ENCODE measurements at regions not wholly inside any gene's neighbourhood (a gene's known extent, or its start where the extent isn't known, plus 50 kb on each side); places are given as distances from the start of the nearest gene placed in this dataset.
"Not testable (repeated sequence)": the region's sequence is repeated elsewhere in the genome, so short reads cannot be mapped to it uniquely, and the experiment has no call there.

- intact Hi-C loops (cut with DNase I): no loop called here
- no peak for DNase-seq (ENCODE audit: low spot score)
- ATAC-seq: no peak
Observed at GRCh38 chr7:81277691-81278090, 358.8 kb upstream of the SEMA3C start.

- intact Hi-C loops (cut with DNase I): no loop called here
- ATAC-seq: no peak
- DNase-seq (ENCODE audit: low spot score): no peak
Observed at GRCh38 chr7:81273601-81274397, 354.9 kb upstream of the SEMA3C start.

GRCh38 chr7:81272176-81272575 lies 353.3 kb upstream of the SEMA3C start:
- ATAC-seq (no peak), DNase-seq (ENCODE audit: low spot score) (no peak)
- intact Hi-C loops (cut with DNase I): no loop called here

GRCh38 chr7:81268551-81268950 lies 349.7 kb upstream of the SEMA3C start:
- peak; percentile 62 for ATAC-seq
- DNase-seq (ENCODE audit: low spot score): no peak
- intact Hi-C loops (cut with DNase I): no loop called here

GRCh38 chr7:81267508-81267907 lies 348.7 kb upstream of the SEMA3C start:
- intact Hi-C loops (cut with DNase I): no loop called here
- ATAC-seq (peak; percentile 65), DNase-seq (ENCODE audit: low spot score) (no peak)

- no peak for ATAC-seq
- no peak for DNase-seq (ENCODE audit: low spot score)
- intact Hi-C loops (cut with DNase I): no loop called here
Observed at GRCh38 chr7:81264116-81264515, 345.3 kb upstream of the SEMA3C start.

- intact Hi-C loops (cut with DNase I): no loop called here
- no peak for DNase-seq (ENCODE audit: low spot score)
- ATAC-seq: no peak
Observed at GRCh38 chr7:81260152-81260551, 341.3 kb upstream of the SEMA3C start.

GRCh38 chr7:81256991-81257390 lies 338.1 kb upstream of the SEMA3C start:
- ATAC-seq (peak; percentile 72), DNase-seq (ENCODE audit: low spot score) (no peak)
- intact Hi-C loops (cut with DNase I): no loop called here

- DNase-seq (ENCODE audit: low spot score) (no peak), ATAC-seq (no peak)
- intact Hi-C loops (cut with DNase I): no loop called here
Observed at GRCh38 chr7:81248420-81248819, 329.6 kb upstream of the SEMA3C start.

- intact Hi-C loops (cut with DNase I); ATAC-seq; DNase-seq (ENCODE audit: low spot score): not testable (repeated sequence)
Observed at GRCh38 chr7:81247364-81247763, 328.5 kb upstream of the SEMA3C start.

- ATAC-seq: no peak
- no peak for DNase-seq (ENCODE audit: low spot score)
- intact Hi-C loops (cut with DNase I): no loop called here
Observed at GRCh38 chr7:81245353-81245752, 326.5 kb upstream of the SEMA3C start.

GRCh38 chr7:81244224-81244623 lies 325.4 kb upstream of the SEMA3C start:
- ATAC-seq: no peak
- intact Hi-C loops (cut with DNase I): no loop called here

GRCh38 chr7:81236560-81236959 lies 317.7 kb upstream of the SEMA3C start:
- ATAC-seq (no peak), DNase-seq (ENCODE audit: low spot score) (no peak)
- intact Hi-C loops (cut with DNase I): no loop called here

More at GRCh38 chr7:81244224-81244623, 325.4 kb upstream of the SEMA3C start:
- DNase-seq (ENCODE audit: low spot score): no peak

GRCh38 chr7:81235997-81236396 lies 317.1 kb upstream of the SEMA3C start:
- ATAC-seq: no peak
- intact Hi-C loops (cut with DNase I): no loop called here
- no peak for DNase-seq (ENCODE audit: low spot score)

- peak; percentile 59 for ATAC-seq
- no peak for DNase-seq (ENCODE audit: low spot score)
- intact Hi-C loops (cut with DNase I): no loop called here
Observed at GRCh38 chr7:81234896-81235295, 316.0 kb upstream of the SEMA3C start.

- ATAC-seq: peak; percentile 21
- intact Hi-C loops (cut with DNase I): no loop called here
- DNase-seq (ENCODE audit: low spot score): no peak
Observed at GRCh38 chr7:81233208-81233940, 314.5 kb upstream of the SEMA3C start.

- peak; percentile 30 for ATAC-seq
- DNase-seq (ENCODE audit: low spot score): no peak
- intact Hi-C loops (cut with DNase I): no loop called here
Observed at GRCh38 chr7:81232084-81232799, 313.4 kb upstream of the SEMA3C start.

GRCh38 chr7:81231301-81231838 lies 312.5 kb upstream of the SEMA3C start:
- intact Hi-C loops (cut with DNase I): no loop called here
- ATAC-seq: no peak
- DNase-seq (ENCODE audit: low spot score): no peak

- ATAC-seq (no peak), DNase-seq (ENCODE audit: low spot score) (no peak)
- intact Hi-C loops (cut with DNase I): no loop called here
Observed at GRCh38 chr7:81226234-81226633, 307.4 kb upstream of the SEMA3C start.

- DNase-seq (ENCODE audit: low spot score); intact Hi-C loops (cut with DNase I); ATAC-seq: not testable (repeated sequence)
Observed at GRCh38 chr7:81222692-81223091, 303.8 kb upstream of the SEMA3C start.

Data from sciatic nerve (tissue), 2 donors.